HEK293 (cell line): ENCODE measurements at regions not wholly inside any gene's neighbourhood (a gene's known extent, or its start where the extent isn't known, plus 50 kb on each side); places are given as distances from the start of the nearest gene placed in this dataset.

Experiments used
- CTCF ChIP-seq: fragments of 450-650 bp; formaldehyde crosslinking; IDR thresholded peaks from 2 replicates; pipeline ENCODE4 v1.5.1; 2016; ENCODE audit warnings: missing biosample characterization, missing genetic modification characterization
- KLF10 ChIP-seq: fragments of 450-650 bp; IDR thresholded peaks from 2 replicates; pipeline ENCODE4 v1.5.1; 2018; ENCODE audit warnings: missing biosample characterization, mild to moderate bottlenecking, missing genetic modification characterization
- YY1 ChIP-seq: fragments of 450-650 bp; formaldehyde crosslinking; IDR thresholded peaks from 2 replicates; pipeline ENCODE4 v1.5.1; 2018; ENCODE audit warnings: missing biosample characterization, missing genetic modification characterization
- ZNF311 ChIP-seq: fragments of 450-650 bp; formaldehyde crosslinking; IDR thresholded peaks from 2 replicates; pipeline ENCODE4 v1.5.1; 2017; ENCODE audit warnings: missing biosample characterization, missing genetic modification characterization, borderline replicate concordance
- ZNF449 ChIP-seq: fragments of 450-650 bp; formaldehyde crosslinking; IDR thresholded peaks from 2 replicates; pipeline ENCODE4 v1.5.1; 2017; ENCODE audit warnings: missing biosample characterization, mild to moderate bottlenecking, missing genetic modification characterization, moderate library complexity

GRCh38 chr1:56297208-56297607 is 282.2 kb downstream of the PLPP3 start:
- TF ChIP-seq ZNF311 (tag by site-specific recombination) (no peak), CTCF (no peak), YY1 (tag by site-specific recombination) (no peak), ZNF449 (tag by site-specific recombination) (no peak), KLF10 (tag by site-specific recombination) (no peak)
